A673 (cell line): ENCODE measurements at regions not wholly inside any gene's neighbourhood (a gene's known extent, or its start where the extent isn't known, plus 50 kb on each side); places are given as distances from the start of the nearest gene placed in this dataset.

ENCODE experiments used
- BruUV-seq: library from RNA; stranded (reverse); fragments of 400-500 nt; replicated peaks from 2 replicates; lab custom pipeline; 2021; lab: Mats Ljungman, UMichigan
- CTCF ChIA-PET: fragments of 300-600 bp; sonication (Branson Sonifier 250); formaldehyde crosslinking; loops from one replicate; lab custom pipeline; 2022; ENCODE audit warnings: antibody characterized with exemption; lab: Charles Lee
- POLR2A ChIA-PET: fragments of 300-600 bp; sonication (Branson Sonifier 250); formaldehyde crosslinking; loops from one replicate; lab custom pipeline; 2022; ENCODE audit warnings: antibody characterized with exemption; ENCODE audit not compliant: low non-redundant PET; lab: Charles Lee
- DNase-seq: peaks from one replicate; pipeline ENCODE4 v3.0.0-alpha.2; 2015; ENCODE audit warnings: low spot score
- H3K27ac ChIP-seq: fragments of 200-600 bp; sonication (generic); 2 replicates; pipeline ENCODE4 v1.5.1; 2016; ENCODE audit warnings: mixed run types, low read depth, mild to moderate bottlenecking, mixed read lengths, antibody characterized with exemption, low read length; ENCODE audit not compliant: poor library complexity, severe bottlenecking
- H3K27me3 ChIP-seq: fragments of 200-600 bp; sonication (generic); replicated peaks from 2 replicates; pipeline ENCODE4 v1.6.1; 2017; ENCODE audit warnings: mixed run types, low read depth, mild to moderate bottlenecking, mixed read lengths, antibody characterized with exemption, low read length; ENCODE audit not compliant: insufficient read depth, poor library complexity
- H3K36me3 ChIP-seq: fragments of 200-600 bp; sonication (generic); 2 replicates; pipeline ENCODE4 v1.6.1; 2016; ENCODE audit warnings: mixed run types, mild to moderate bottlenecking, mixed read lengths, antibody characterized with exemption, low read length; ENCODE audit not compliant: insufficient read depth, poor library complexity, severe bottlenecking
- H3K4me1 ChIP-seq: fragments of 200-600 bp; sonication (generic); 2 replicates; pipeline ENCODE4 v1.6.1; 2017; ENCODE audit warnings: mixed run types, mild to moderate bottlenecking, mixed read lengths, antibody characterized with exemption, low read length; ENCODE audit not compliant: insufficient read depth, poor library complexity, severe bottlenecking
- H3K4me3 ChIP-seq: fragments of 200-600 bp; sonication (generic); 2 replicates; pipeline ENCODE4 v1.5.1; 2016; ENCODE audit warnings: low read depth, mixed run types, mild to moderate bottlenecking, mixed read lengths, low read length; ENCODE audit not compliant: poor library complexity, severe bottlenecking
- H3K9me3 ChIP-seq: fragments of 200-600 bp; sonication (generic); 2 replicates; pipeline ENCODE4 v1.6.1; 2016; ENCODE audit warnings: mixed run types, low read depth, mild to moderate bottlenecking, mixed read lengths, antibody characterized with exemption, low read length; ENCODE audit not compliant: poor library complexity, severe bottlenecking
- EZH2 ChIP-seq: fragments of 200-600 bp; sonication (generic); IDR thresholded peaks from 2 replicates; pipeline ENCODE4 v1.6.1; 2017; ENCODE audit warnings: borderline replicate concordance, low read depth, mild to moderate bottlenecking, mixed read lengths, antibody characterized with exemption, low read length; ENCODE audit not compliant: poor library complexity, severe bottlenecking
- intact Hi-C: fragments of 100-400 bp; cut with micrococcal nuclease; formaldehyde crosslinking; loops from one replicate; pipeline ENCODE4 v1.10.0; 2022; ENCODE audit not compliant: unreplicated experiment
- TF ChIP-seq, protein P1 (sequence below): fragments of 300-800, 200-600 bp; sonication (generic); conservative IDR thresholded peaks from 2 replicates; pipeline ENCODE4 v1.5.1; 2017; ENCODE audit warnings: low read depth, mild to moderate bottlenecking, antibody characterized with exemption, low read length, moderate library complexity, mixed read lengths

DNA sequence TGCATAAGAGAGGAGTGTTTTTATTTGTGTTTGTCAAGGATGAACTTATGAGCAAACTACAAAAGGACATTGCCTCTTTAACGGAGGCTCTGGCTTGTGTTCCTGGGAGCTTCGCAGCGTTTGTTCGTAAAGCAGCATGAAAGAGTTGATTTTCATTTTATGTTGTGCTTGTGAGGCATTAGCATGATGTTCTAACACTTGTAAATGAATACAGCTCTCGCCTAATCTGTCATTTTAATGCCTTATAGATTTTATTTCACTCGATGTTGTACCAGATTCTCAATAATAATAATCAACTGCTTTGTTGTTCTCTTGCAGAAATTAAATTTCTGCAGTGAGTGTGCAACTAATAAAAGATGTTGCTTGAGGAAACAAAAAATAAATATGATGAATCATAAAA, 687.3 kb upstream of the FANCL start:
- Histone ChIP-seq H3K36me3 (no peaks in the 10 kb centered on the region), H3K27ac (no peak overlapping the region), H3K9me3 (no peaks in the 10 kb centered on the region), H3K4me3 (no peak overlapping the region), H3K4me1 (no peaks in the 10 kb centered on the region), H3K27me3 (no peaks in the 10 kb centered on the region)
- intact Hi-C loops = no loop called here
- TF ChIP-seq EZH2 = no peak
- TF ChIP-seq, protein P1, sequence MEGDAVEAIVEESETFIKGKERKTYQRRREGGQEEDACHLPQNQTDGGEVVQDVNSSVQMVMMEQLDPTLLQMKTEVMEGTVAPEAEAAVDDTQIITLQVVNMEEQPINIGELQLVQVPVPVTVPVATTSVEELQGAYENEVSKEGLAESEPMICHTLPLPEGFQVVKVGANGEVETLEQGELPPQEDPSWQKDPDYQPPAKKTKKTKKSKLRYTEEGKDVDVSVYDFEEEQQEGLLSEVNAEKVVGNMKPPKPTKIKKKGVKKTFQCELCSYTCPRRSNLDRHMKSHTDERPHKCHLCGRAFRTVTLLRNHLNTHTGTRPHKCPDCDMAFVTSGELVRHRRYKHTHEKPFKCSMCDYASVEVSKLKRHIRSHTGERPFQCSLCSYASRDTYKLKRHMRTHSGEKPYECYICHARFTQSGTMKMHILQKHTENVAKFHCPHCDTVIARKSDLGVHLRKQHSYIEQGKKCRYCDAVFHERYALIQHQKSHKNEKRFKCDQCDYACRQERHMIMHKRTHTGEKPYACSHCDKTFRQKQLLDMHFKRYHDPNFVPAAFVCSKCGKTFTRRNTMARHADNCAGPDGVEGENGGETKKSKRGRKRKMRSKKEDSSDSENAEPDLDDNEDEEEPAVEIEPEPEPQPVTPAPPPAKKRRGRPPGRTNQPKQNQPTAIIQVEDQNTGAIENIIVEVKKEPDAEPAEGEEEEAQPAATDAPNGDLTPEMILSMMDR = no peak
- no peak for DNase-seq
- BruUV-seq = no TSS peak
- CTCF ChIA-PET = no interaction called here
- POLR2A ChIA-PET = no interaction called here

DNA sequence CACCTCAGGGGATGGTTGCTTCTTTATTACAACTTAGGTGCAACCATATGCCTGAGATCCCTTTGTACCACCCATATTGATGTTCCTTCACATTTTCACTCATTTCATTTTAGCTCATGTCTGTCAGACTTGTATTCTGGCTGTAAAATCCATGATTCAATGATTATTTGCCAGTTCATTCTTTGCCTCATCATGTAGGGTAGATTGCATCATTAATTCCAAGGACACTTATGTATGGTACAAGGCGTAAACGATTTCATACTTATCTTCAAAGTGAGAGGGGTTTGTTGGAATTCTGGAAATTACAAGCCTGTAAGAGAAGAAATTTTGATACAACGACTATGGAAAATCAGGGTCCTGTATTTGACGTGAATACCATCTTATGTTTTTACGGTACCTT, 685.0 kb upstream of the FANCL start:
- Histone ChIP-seq H3K27me3 (no peaks in the 10 kb centered on the region), H3K4me3 (no peak overlapping the region), H3K4me1 (no peaks in the 10 kb centered on the region), H3K27ac (no peak overlapping the region), H3K36me3 (no peaks in the 10 kb centered on the region), H3K9me3 (no peaks in the 10 kb centered on the region)
- CTCF ChIA-PET = no interaction called here
- no peak for DNase-seq
- intact Hi-C loops = no loop called here
- no TSS peak for BruUV-seq
- TF ChIP-seq, protein P1 = no peak
- TF ChIP-seq EZH2 = no peak
- POLR2A ChIA-PET = no interaction called here

DNA sequence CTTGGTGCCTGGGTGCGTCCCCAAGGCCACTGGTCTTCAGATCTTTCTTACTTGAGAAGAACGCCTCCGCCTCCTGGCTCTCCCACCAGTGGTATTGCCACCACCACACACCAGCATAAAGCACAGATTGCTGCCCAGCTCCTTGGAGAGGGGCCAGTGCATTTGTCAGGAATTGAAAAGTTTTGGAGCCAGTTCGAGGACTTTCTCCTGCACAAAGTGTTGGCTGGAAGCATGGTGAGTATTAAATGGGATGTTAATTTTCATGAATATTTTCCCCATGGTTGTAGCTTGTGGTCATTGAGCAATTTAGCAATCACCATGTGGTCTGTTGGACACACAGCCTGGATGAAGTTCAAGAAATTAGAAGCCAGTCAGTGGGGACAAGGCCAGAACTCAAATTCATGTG, 684.6 kb upstream of the FANCL start:
- H3K4me3 ChIP-seq = no peak overlapping the region
- no peak overlapping the region for H3K27ac ChIP-seq
- no peak for DNase-seq
- TF ChIP-seq EZH2 = no peak
- TF ChIP-seq, protein P1 = no peak
- BruUV-seq = no TSS peak
- CTCF ChIA-PET = no interaction called here
- H3K27me3 ChIP-seq = no peaks in the 10 kb centered on the region
- no peaks in the 10 kb centered on the region for H3K9me3 ChIP-seq
- H3K4me1 ChIP-seq = no peaks in the 10 kb centered on the region
- intact Hi-C loops = no loop called here
- POLR2A ChIA-PET = no interaction called here
- no peaks in the 10 kb centered on the region for H3K36me3 ChIP-seq
